Islet precursor cell (in vitro differentiated cells): ENCODE measurements at regions not wholly inside any gene's neighbourhood (a gene's known extent, or its start where the extent isn't known, plus 50 kb on each side); places are given as distances from the start of the nearest gene placed in this dataset.
A peak's percentile ranks its signal among the peaks of the same experiment; 100 is the strongest.
"Not testable (repeated sequence)": the region's sequence is repeated elsewhere in the genome, so short reads cannot be mapped to it uniquely, and the experiment has no call there.

Experiments
- DNase-seq: peaks from one replicate; pipeline ENCODE4 v3.0.0-alpha.2; 2018

DNA sequence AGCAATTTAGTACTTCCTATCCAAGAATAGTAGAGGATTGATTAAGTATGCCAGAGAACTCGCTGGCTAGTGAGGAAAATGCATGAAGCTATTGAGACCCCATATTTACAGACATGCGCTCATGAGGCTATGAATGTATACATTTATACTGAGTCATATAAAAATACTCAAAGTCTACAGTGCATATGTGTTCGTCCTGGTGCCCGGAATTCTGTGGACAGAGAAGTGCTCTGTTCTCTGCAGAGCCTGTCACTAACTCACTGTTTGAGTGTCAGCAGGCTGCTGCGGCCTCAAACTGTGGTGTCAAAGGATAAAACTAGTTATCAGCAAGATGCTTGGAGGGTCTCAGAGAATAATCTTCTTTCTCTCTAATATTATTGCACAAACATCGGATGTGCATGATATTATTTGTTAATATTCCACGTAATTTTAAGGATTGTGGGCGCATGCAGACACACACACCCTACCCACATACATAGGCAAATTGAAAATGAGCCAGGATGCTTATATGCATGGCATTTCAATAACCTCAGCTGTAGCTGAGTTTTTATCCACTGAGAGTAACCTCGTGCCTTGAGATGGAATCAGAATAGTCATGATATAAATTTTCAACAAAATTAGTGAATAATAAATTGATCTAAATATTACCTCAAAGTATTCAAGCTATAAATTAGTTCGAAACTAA is 50.0 kb upstream of the TSC22D2 start:
- DNase-seq: peak; percentile 39

DNA sequence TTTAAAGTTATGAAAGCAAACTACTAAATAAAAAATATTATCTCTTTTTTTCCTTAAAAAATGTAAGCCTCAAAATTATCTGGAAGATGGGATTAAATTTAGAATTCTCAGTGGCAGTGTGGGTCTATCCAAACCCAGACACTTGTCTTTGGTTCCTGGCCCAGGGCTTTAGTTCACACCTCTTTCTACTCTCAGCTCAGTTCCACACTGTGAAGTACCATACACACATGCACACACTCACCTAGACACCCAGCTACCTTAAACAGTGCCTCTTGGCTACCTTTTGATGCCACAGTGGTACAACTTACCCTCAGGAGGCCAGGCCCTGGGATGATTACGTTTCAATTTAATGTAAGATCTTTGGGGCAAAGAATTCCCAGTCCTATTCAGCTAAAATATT is 51.0 kb upstream of the TSC22D2 start:
- DNase-seq: no peak

DNA sequence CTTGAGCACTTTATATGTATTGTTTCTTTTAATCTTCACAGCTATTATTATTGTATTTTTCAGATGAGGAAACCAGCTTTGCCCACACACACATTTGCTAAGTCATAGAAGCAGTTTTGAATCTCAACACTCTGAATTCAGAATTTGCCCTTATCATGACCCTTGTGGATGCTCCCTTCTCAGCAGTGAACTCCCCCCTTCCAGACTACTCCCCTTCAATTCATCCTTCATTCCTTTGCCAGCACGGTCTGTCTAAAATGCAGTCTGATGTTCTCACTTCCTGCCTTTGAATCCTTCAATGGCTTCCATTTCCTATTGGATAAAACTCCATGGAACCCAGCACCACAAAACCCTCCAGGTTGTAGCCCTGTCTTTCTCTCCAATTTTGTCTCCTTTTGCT is 52.5 kb upstream of the TSC22D2 start:
- DNase-seq: no peak

GRCh38 chr3:150352931-150353330 is 55.2 kb upstream of the TSC22D2 start:
- no peak for DNase-seq

DNA sequence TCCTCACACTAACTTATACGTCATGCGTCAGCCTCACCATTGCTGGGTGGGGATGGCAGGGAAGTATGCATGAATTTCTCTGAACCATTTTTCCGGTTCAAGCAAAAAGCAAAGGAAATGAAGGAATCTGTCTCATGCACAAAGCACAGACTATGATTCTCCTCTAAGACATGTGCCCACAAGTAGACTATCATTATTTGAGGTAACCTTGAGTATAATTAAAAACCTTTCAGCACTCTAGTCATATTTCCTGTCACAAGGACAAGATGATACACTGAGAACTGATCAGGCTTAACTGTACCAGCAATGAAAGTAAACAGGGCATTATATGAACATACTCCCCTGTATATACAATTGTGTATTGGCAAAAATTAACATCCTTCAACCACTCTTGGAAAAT is 56.7 kb upstream of the TSC22D2 start:
- no peak for DNase-seq

- no peak for DNase-seq
These were observed 58.6 kb upstream of the TSC22D2 start for GRCh38 chr3:150349314-150350097.

DNA sequence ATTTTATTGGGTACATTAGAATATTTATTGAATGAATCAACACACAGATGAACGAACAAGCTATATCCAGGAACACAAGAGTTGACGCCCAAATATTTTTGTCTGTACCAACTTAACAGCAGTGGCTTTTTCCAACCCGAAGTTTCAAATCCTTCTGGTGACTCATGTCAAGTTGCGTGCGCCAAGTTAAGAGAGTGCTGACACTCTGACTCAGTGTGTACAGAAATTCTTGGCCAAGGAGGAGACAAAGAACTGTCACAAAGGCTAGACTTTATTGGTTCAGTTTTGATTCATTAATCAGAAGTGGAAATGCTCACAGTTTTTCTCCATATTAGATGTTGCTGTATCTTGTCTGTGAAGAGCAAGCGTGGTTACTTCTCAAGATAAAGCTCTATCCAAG is 59.6 kb upstream of the TSC22D2 start:
- DNase-seq: no peak

DNA sequence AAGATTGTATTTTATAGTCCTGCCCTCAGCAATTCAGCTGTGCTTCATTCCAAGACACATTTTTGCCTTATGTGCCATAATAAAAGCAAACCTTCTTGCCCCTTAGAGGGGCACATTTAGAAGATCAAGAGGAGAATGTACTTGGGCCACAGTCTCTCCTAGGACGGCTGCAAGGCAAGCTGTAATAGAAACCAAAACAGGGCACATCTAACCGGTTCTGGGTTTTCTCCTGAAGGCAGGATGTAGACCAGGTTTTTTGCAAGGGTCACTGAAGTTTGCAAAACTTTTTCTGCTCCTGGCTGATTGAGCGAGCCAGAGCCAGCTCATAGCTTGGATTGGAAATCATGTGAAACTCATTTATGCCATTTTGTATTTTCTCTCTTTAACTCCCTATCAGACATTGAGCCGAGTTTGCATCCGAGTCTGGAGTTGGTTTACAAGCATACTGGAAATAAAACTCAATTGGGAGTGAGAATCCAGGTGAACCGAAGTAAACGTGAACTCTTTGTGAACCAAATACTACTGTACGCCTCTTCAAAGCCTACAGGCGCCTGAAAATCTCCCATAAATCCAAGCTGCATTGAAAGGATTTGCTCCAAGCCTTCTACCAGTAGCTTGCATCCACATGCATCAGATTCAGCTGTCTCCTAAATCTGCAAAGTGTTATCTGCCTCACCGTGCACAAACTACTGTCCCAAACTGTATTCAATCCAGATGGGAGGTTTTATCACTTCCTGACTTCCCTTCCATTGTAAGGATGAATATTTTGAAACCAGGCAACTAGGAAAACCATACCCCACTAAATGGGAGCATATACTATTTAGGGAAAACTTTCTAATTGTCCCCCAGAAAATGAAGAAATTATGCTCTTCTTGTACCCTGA is 60.9 kb upstream of the TSC22D2 start:
- DNase-seq: peak; percentile 76

- no peak for DNase-seq
These were observed 61.8 kb upstream of the TSC22D2 start for GRCh38 chr3:150346266-150346665.

DNA sequence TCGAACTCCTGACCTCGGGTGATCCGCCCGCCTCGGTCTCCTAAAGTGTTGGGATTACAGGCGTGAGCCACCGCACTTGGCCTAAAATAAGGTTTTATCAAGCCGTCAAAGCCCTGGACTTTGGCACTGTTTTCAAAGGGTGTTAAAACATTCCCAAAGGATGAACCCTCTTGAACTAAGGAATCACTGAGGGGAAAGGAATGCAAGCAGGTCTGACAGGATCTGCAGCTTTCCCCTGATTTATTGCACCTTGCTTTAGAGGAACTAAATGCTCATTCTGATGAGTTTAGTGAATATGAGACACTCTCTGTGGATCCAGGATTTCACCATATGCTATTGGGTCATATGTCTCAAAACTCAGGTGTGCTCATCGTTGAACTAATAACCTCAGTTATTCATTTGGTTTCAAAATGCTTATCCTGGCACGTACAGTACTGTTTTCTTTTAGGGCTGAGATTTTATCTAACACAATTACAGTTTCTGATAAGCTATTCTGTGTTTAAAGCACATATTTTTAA is 63.0 kb upstream of the TSC22D2 start:
- peak; percentile 91 for DNase-seq

GRCh38 chr3:150344079-150344759 is 63.9 kb upstream of the TSC22D2 start:
- no peak for DNase-seq

- DNase-seq: no peak
These were observed 65.1 kb upstream of the TSC22D2 start for GRCh38 chr3:150342896-150343467.

- no peak for DNase-seq
These were observed 66.2 kb upstream of the TSC22D2 start for GRCh38 chr3:150341891-150342290.

DNA sequence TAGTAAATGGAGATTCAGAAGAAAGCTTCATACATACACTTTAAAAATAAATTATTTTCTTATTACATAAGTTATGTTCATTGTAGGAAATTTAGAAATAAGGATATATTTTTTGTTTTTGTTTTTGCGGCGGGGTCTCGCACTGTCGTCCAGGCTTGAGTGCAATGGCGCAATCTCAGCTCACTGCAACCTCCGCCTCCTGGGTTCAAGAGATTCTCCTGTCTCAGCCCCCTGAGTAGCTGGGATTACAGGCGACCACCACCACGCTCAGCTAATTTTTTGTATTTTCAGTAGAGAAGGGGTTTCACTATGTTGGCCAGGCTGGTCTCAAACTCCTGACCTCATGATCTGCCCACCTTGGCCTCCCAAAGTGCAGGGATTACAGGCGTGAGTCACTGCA is 71.7 kb upstream of the TSC22D2 start:
- not testable (repeated sequence) for DNase-seq

DNA sequence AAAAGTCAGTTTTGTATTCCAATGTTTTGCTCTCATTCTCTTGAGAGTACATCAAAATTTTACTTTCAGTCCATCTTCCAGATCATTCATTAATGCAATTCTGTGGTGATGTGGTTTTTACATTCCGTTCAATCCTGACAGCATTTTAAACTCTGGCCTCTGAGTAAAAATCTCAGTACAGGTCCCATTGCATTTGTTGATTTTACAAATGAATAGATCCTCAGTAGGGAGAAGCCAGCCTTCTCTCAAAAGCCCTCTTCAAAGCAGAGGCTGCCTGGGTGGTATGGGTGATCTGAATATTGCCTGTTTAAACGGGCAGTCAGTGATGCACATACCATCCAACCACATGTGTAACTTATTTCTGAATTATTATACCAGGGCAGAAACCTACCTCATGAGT is 72.5 kb upstream of the TSC22D2 start:
- DNase-seq: no peak

DNA sequence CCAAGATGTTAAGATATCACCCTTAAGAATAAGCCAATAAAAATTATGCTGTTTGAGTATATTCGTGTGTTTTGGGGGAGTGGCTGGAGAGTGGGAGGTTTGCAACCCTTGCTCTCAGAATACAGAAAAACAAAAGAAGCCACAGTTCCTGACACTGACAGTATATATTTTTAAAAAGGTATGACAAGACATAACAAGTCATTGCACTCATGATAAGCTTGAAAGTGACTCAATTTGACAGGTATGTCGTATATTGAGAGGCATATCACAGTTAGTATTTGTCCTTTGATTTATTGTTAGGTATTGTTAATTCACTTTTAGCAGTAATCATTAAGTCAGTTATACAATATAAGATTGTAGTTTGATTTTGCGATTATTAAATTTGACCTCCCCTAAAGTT is 73.1 kb upstream of the TSC22D2 start:
- DNase-seq: no peak

- no peak for DNase-seq
These were observed 74.6 kb upstream of the TSC22D2 start for GRCh38 chr3:150333477-150333876.

DNA sequence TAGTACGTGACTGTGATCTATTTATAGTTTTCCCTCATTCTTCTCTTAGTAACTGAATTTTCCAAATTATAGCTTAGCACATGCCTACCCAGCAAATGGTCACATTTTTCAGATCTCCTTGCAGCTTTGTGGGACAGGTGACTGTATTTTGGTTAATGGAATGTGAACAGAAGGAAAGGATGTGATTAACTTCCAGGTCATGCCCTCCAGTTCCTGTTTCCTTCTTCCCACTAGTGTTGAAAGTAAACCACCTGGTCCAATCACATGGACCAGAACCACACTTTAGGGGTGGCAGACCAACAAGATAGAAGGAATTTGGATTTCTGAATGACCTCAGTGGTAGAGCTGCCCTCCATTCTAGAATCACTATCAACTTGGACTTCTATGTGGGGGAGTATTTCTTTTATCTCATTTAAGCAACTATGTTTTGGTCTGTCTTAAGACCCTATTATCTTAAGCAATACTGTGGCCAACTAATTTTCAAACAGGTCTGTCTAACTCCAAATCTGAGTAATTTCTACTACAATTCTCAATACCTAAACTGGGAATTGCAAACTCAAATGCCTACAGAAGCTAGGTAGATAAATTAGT is 76.0 kb upstream of the TSC22D2 start:
- no peak for DNase-seq

DNA sequence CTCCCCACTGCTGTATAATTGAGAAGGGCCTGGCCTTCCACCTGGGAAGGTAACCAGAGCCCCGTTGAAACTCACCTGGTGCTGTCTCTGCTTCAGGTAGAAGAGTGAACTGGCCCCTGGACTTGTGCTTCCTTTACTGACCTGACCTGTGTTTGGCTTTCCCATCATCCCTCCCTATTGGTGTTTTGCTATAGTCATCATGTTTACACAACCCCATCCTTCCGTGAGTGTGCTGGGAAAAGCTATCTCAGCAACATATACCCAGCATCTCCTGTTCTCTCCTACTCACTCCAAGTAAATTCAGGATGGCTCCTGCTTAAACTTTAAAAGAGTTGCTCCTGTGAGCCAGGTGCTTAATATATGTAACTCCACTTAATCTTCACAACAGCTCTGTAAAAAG is 77.2 kb upstream of the TSC22D2 start:
- no peak for DNase-seq

DNA sequence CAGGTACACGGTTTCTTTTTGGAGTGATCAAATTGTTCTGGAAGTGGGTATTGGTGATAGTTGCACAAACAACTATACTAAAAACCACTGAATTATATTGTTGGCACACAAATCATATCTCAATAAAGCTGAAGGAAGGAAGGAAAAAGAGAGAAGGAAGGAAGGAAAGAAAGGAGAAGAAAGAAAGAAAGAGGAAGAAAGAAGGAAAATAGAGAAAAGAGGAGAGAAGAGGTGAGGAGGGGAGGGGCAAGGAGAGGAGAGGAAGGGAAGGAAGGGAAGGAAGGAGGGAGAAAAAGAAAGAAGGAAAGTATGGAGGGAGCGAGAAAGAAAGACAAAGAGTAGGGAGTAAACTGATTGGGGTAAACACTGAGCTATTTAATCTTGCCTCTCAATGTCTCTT is 77.9 kb upstream of the TSC22D2 start:
- DNase-seq: no peak

GRCh38 chr3:150329408-150329807 is 78.7 kb upstream of the TSC22D2 start:
- no peak for DNase-seq

- DNase-seq: no peak
These were observed 79.5 kb upstream of the TSC22D2 start for GRCh38 chr3:150328654-150329040.
